GM12873 (cell line): ENCODE measurements at regions not wholly inside any gene's neighbourhood (a gene's known extent, or its start where the extent isn't known, plus 50 kb on each side); places are given as distances from the start of the nearest gene placed in this dataset.

Experiments
- CTCF ChIP-seq: IDR thresholded peaks from 2 replicates; pipeline ENCODE4 v1.5.1; 2012; ENCODE audit warnings: low read depth, mild to moderate bottlenecking, moderate library complexity, low read length, control low read depth; ENCODE audit not compliant: insufficient read depth; ENCODE audit errors: missing control alignments

- TF ChIP-seq CTCF: no peak
These were observed 225.2 kb upstream of the TANK start for GRCh38 chr2:160934991-160935390.

GRCh38 chr2:160936044-160936806, 224.0 kb upstream of the TANK start:
- no peak for TF ChIP-seq CTCF

- TF ChIP-seq CTCF: no peak
These were observed 220.0 kb upstream of the TANK start for GRCh38 chr2:160940271-160940670.

GRCh38 chr2:160940699-160941098, 219.5 kb upstream of the TANK start:
- TF ChIP-seq CTCF: no peak

- no peak for TF ChIP-seq CTCF
These were observed 218.9 kb upstream of the TANK start for GRCh38 chr2:160941290-160941846.

- no peak for TF ChIP-seq CTCF
These were observed 217.6 kb upstream of the TANK start for GRCh38 chr2:160942476-160943142.

- TF ChIP-seq CTCF: no peak
These were observed 216.8 kb upstream of the TANK start for GRCh38 chr2:160943414-160943813.
